ENCODE measurements at regions not wholly inside any gene's neighbourhood (a gene's known extent, or its start where the extent isn't known, plus 50 kb on each side); places are given as distances from the start of the nearest gene placed in this dataset.
A peak's percentile ranks its signal among the peaks of the same experiment; 100 is the strongest.

- no peak overlapping the region for H3K27ac ChIP-seq (ENCODE audit: low read depth in 1 of 2, low read length in 2 of 2)
- ATAC-seq (ENCODE audit: poor library complexity) (no peak), DNase-seq (peak in 1 of 14 experiments; percentile 2)
- H3K4me1 Mint-ChIP-seq (ENCODE audit: low read depth): no peaks in the 10 kb centered on the region
- H3K4me1 ChIP-seq (ENCODE audit: insufficient read depth, low read length): no peaks in the 10 kb centered on the region
- intact Hi-C loops (cut with DNase I, micrococcal nuclease): no loop called here
- no peaks in the 10 kb centered on the region for H3K27me3 Mint-ChIP-seq
- peaks cover 0 to 8% of the 10 kb centered on the region in 2 experiments for H3K9me3 ChIP-seq (ENCODE audit: control insufficient read depth in 1 of 2, insufficient read depth in 1 of 2, low read length in 2 of 2)
- POLR2A ChIA-PET: no interaction called here
- H3K9me3 Mint-ChIP-seq: peaks cover 17% of the 10 kb centered on the region
- no peaks in the 10 kb centered on the region for H3K27me3 ChIP-seq (ENCODE audit: control insufficient read depth in 1 of 2, insufficient read depth in 2 of 2, low read length in 2 of 2)
- no peak overlapping the region for H3K27ac Mint-ChIP-seq
- no peaks in the 10 kb centered on the region for H3K36me3 ChIP-seq (ENCODE audit: insufficient read depth, low read length)
- no peaks in the 10 kb centered on the region for H3K36me3 Mint-ChIP-seq (ENCODE audit: low read depth)
- H3K4me3 ChIP-seq (ENCODE audit: low read length): no peak overlapping the region
- CTCF ChIA-PET: no interaction called here
- H3K4me3 Mint-ChIP-seq: no peak overlapping the region
- TF ChIP-seq, protein P1, sequence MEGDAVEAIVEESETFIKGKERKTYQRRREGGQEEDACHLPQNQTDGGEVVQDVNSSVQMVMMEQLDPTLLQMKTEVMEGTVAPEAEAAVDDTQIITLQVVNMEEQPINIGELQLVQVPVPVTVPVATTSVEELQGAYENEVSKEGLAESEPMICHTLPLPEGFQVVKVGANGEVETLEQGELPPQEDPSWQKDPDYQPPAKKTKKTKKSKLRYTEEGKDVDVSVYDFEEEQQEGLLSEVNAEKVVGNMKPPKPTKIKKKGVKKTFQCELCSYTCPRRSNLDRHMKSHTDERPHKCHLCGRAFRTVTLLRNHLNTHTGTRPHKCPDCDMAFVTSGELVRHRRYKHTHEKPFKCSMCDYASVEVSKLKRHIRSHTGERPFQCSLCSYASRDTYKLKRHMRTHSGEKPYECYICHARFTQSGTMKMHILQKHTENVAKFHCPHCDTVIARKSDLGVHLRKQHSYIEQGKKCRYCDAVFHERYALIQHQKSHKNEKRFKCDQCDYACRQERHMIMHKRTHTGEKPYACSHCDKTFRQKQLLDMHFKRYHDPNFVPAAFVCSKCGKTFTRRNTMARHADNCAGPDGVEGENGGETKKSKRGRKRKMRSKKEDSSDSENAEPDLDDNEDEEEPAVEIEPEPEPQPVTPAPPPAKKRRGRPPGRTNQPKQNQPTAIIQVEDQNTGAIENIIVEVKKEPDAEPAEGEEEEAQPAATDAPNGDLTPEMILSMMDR (IDR thresholded peaks at IDR 0.05): no peak
Observed at GRCh38 chr4:162700358-162700757, 466.3 kb downstream of the NAF1 start.

GRCh38 chr4:162699629-162700028 lies 467.1 kb downstream of the NAF1 start:
- H3K36me3 ChIP-seq (ENCODE audit: insufficient read depth, low read length): no peaks in the 10 kb centered on the region
- H3K9me3 ChIP-seq (ENCODE audit: control insufficient read depth in 1 of 2, insufficient read depth in 1 of 2, low read length in 2 of 2): peaks cover 0 to 8% of the 10 kb centered on the region in 2 experiments
- no peaks in the 10 kb centered on the region for H3K4me1 ChIP-seq (ENCODE audit: insufficient read depth, low read length)
- ChIA-PET CTCF (no interaction called here), POLR2A (no interaction called here)
- Mint-ChIP-seq H3K4me3 (no peak overlapping the region), H3K9me3 (peaks cover 17% of the 10 kb centered on the region), H3K27ac (no peak overlapping the region), H3K27me3 (no peaks in the 10 kb centered on the region), H3K4me1 (ENCODE audit: low read depth) (no peaks in the 10 kb centered on the region), H3K36me3 (ENCODE audit: low read depth) (no peaks in the 10 kb centered on the region)
- TF ChIP-seq, protein P1 (IDR thresholded peaks at IDR 0.05): no peak
- no peaks in the 10 kb centered on the region for H3K27me3 ChIP-seq (ENCODE audit: control insufficient read depth in 1 of 2, insufficient read depth in 2 of 2, low read length in 2 of 2)
- no peak overlapping the region for H3K27ac ChIP-seq (ENCODE audit: low read depth in 1 of 2, low read length in 2 of 2)
- intact Hi-C loops (cut with DNase I, micrococcal nuclease): no loop called here
- ATAC-seq (ENCODE audit: poor library complexity): no peak
- DNase-seq: no peak
- no peak overlapping the region for H3K4me3 ChIP-seq (ENCODE audit: low read length)

- intact Hi-C loops (cut with DNase I, micrococcal nuclease): no loop called here
- no peaks in the 10 kb centered on the region for H3K4me1 Mint-ChIP-seq (ENCODE audit: low read depth)
- POLR2A ChIA-PET: no interaction called here
- DNase-seq (no peak), ATAC-seq (ENCODE audit: poor library complexity) (no peak)
- Histone ChIP-seq H3K4me1 (ENCODE audit: insufficient read depth, low read length) (no peaks in the 10 kb centered on the region), H3K27me3 (ENCODE audit: control insufficient read depth in 1 of 2, insufficient read depth in 2 of 2, low read length in 2 of 2) (no peaks in the 10 kb centered on the region), H3K4me3 (ENCODE audit: low read length) (no peak overlapping the region), H3K9me3 (ENCODE audit: control insufficient read depth in 1 of 2, insufficient read depth in 1 of 2, low read length in 2 of 2) (no peaks in the 10 kb centered on the region), H3K27ac (ENCODE audit: low read depth in 1 of 2, low read length in 2 of 2) (no peak overlapping the region), H3K36me3 (ENCODE audit: insufficient read depth, low read length) (no peaks in the 10 kb centered on the region)
- H3K9me3 Mint-ChIP-seq: peaks cover under 1% of the 10 kb centered on the region
- no peaks in the 10 kb centered on the region for H3K36me3 Mint-ChIP-seq (ENCODE audit: low read depth)
- CTCF ChIA-PET: no interaction called here
- no peaks in the 10 kb centered on the region for H3K27me3 Mint-ChIP-seq
- no peak overlapping the region for H3K27ac Mint-ChIP-seq
- TF ChIP-seq, protein P1 (IDR thresholded peaks at IDR 0.05): no peak
- H3K4me3 Mint-ChIP-seq: no peak overlapping the region
Observed at GRCh38 chr4:162685410-162685809, 481.3 kb downstream of the NAF1 start.
